ENCODE measurements at regions not wholly inside any gene's neighbourhood (a gene's known extent, or its start where the extent isn't known, plus 50 kb on each side); places are given as distances from the start of the nearest gene placed in this dataset.

DNA sequence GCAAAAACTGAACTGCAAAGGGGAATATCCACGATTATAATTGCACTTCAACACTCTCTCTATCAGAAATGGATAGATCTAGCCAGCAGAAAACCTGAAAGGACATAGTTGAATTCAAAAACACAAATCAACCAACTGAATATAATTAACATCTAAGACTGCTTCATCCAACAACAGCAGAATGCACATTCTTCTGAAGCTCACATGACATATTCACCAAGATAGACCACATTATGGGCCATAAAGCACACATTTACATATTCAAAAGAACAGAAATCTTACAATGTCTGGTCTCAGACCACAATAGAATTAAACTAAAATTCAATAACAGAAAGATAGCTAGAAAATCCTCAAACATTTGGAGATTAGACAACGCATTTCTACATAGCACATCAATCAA lies 118.3 kb downstream of the FBXO4 start:
- no peaks in the 10 kb centered on the region for H3K36me3 ChIP-seq
- H3K4me3 ChIP-seq: no peak overlapping the region
- peaks cover 1% of the 10 kb centered on the region for H3K27me3 ChIP-seq (replicated peaks; ENCODE audit: insufficient read depth)
- TF ChIP-seq POLR2A (IDR thresholded peaks at IDR 0.05) (no peak), CTCF (IDR thresholded peaks at IDR 0.05) (no peak), POLR2AphosphoS5 (IDR thresholded peaks at IDR 0.05) (no peak)
- intact Hi-C loops (cut with DNase I): no loop called here
- H3K27ac ChIP-seq: no peak overlapping the region
- no peak for DNase-seq (ENCODE audit: low spot score)
- 94% methylated on average over 2 of the region's 2 CpGs for WGBS
- no peaks in the 10 kb centered on the region for H3K9me3 ChIP-seq
- no peaks in the 10 kb centered on the region for H3K4me1 ChIP-seq (replicated peaks)

- Histone ChIP-seq H3K4me1 (replicated peaks) (no peaks in the 10 kb centered on the region), H3K27me3 (replicated peaks; ENCODE audit: insufficient read depth) (no peaks in the 10 kb centered on the region), H3K27ac (no peak overlapping the region), H3K9me3 (no peaks in the 10 kb centered on the region), H3K36me3 (no peaks in the 10 kb centered on the region), H3K4me3 (no peak overlapping the region)
- peak; percentile 33 for DNase-seq (ENCODE audit: low spot score)
- WGBS: 27% methylated on average over 5 of the region's 5 CpGs
- intact Hi-C loops (cut with DNase I): loop anchor here (10.0 kb wide), 1 partner anchor 202 kb away; no protein-coding TSS in a partner anchor
- TF ChIP-seq POLR2A (IDR thresholded peaks at IDR 0.05): no peak
- no peak for TF ChIP-seq POLR2AphosphoS5 (IDR thresholded peaks at IDR 0.05)
- TF ChIP-seq CTCF (IDR thresholded peaks at IDR 0.05): peak; percentile 18 to 71 (median 59)
These were observed 132.2 kb downstream of the FBXO4 start for GRCh38 chr5:42057254-42057690.

DNA sequence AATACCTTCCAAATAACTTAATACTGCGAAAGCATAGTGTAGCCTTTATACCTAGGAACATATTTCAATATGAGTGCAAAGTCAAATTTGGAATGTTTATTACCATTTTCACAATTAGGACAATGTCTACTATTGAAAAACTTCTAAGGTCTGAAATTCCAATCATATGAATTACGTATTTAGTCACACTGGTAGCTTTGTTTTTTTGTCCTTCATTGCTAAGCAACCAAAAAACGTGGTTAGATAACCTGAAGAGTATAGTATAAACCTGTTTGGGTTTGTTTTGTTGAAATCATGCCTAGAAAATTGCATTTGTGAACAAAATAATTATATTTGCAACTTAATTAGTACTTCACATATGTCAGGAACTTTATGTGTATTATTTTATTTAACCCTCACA lies 134.2 kb downstream of the FBXO4 start:
- intact Hi-C loops (cut with DNase I): loop anchor here (10.0 kb wide), 1 partner anchor 204 kb away; no protein-coding TSS in a partner anchor
- Histone ChIP-seq H3K4me1 (replicated peaks) (no peaks in the 10 kb centered on the region), H3K36me3 (no peaks in the 10 kb centered on the region), H3K27me3 (replicated peaks; ENCODE audit: insufficient read depth) (no peaks in the 10 kb centered on the region), H3K4me3 (no peak overlapping the region), H3K9me3 (no peaks in the 10 kb centered on the region), H3K27ac (no peak overlapping the region)
- TF ChIP-seq POLR2A (IDR thresholded peaks at IDR 0.05) (no peak), POLR2AphosphoS5 (IDR thresholded peaks at IDR 0.05) (no peak), CTCF (IDR thresholded peaks at IDR 0.05) (no peak)
- 57% methylated on average over 3 of the region's 3 CpGs for WGBS
- DNase-seq (ENCODE audit: low spot score): no peak

DNA sequence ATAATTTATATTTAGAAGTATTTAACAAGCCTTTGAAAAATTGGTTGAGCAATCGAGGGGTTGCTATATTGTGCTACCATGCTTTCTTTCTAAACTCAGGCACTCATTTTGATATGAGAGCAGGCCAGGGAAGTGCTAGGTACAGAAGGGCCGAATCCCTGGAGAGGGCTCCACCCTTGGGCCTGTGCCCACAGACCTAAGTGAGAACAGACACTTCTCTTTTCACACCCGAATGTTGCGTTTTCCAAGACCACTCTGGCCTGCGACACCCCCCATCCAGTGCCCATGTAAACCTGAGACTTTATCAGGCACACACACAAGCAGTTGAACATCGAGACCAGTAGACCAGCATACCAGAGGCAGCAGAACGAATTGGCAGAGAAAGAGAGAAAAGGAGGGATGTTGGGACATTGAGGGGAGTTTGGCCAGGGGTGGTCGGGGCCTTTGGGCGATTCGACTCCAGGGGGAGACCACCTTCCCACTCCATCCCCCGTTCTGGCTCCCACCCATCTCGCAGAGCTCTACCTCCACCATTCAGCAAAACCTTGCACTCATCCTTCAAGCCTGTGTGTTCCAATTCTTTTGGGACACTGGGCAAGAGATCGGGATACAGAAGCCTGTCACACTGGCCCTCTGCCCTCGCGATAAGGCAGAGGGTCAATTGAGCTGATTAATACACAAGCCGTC lies 134.8 kb downstream of the FBXO4 start:
- no peak for TF ChIP-seq POLR2A (IDR thresholded peaks at IDR 0.05)
- TF ChIP-seq POLR2AphosphoS5 (IDR thresholded peaks at IDR 0.05): no peak
- no peak for TF ChIP-seq CTCF (IDR thresholded peaks at IDR 0.05)
- no peaks in the 10 kb centered on the region for H3K27me3 ChIP-seq (replicated peaks; ENCODE audit: insufficient read depth)
- no peak overlapping the region for H3K27ac ChIP-seq
- no peak for DNase-seq (ENCODE audit: low spot score)
- H3K9me3 ChIP-seq: no peaks in the 10 kb centered on the region
- no peak overlapping the region for H3K4me3 ChIP-seq
- WGBS: 91% methylated on average over 16 of the region's 16 CpGs
- H3K4me1 ChIP-seq (replicated peaks): no peaks in the 10 kb centered on the region
- no peaks in the 10 kb centered on the region for H3K36me3 ChIP-seq
- intact Hi-C loops (cut with DNase I): loop anchor here (10.0 kb wide), 1 partner anchor 205 kb away; no protein-coding TSS in a partner anchor

DNA sequence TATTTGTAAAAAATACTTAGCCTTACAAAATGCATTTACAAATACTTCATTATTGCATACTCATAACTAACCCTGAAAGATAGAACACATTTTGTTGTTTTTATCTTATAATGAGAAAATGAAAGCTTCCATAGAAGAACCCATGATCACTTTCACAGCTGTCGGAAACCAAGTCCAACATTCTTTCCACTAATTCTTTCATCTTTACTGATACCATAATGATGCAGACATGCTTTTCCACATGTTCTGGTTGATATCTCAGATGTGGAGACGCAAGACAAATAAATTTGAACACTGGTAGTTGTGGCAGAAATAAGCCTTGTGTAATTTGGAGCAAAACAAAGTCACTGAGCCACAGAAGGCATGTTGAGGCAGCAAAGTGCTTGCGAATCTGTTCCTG lies 136.0 kb downstream of the FBXO4 start:
- WGBS: 74% methylated on average over 3 of the region's 3 CpGs
- no peaks in the 10 kb centered on the region for H3K36me3 ChIP-seq
- no peak overlapping the region for H3K4me3 ChIP-seq
- H3K27me3 ChIP-seq (replicated peaks; ENCODE audit: insufficient read depth): no peaks in the 10 kb centered on the region
- H3K4me1 ChIP-seq (replicated peaks): no peaks in the 10 kb centered on the region
- H3K9me3 ChIP-seq: no peaks in the 10 kb centered on the region
- TF ChIP-seq CTCF (IDR thresholded peaks at IDR 0.05) (no peak), POLR2AphosphoS5 (IDR thresholded peaks at IDR 0.05) (no peak), POLR2A (IDR thresholded peaks at IDR 0.05) (no peak)
- no peak for DNase-seq (ENCODE audit: low spot score)
- H3K27ac ChIP-seq: no peak overlapping the region
- intact Hi-C loops (cut with DNase I): no loop called here
